Mesenchymal stem cell (in vitro differentiated cells and primary cell): ENCODE measurements at regions not wholly inside any gene's neighbourhood (a gene's known extent, or its start where the extent isn't known, plus 50 kb on each side); places are given as distances from the start of the nearest gene placed in this dataset.

Experiments used
- DNase-seq: peaks from one replicate; pipeline ENCODE4 v3.0.0-alpha.2; 2013
- H2AFZ ChIP-seq: one replicate; pipeline ENCODE4 v1.6.1; 2013; ENCODE audit warnings: low read depth, mild to moderate bottlenecking, control low read depth, inconsistent platforms, low read length, moderate library complexity
- H2AK5ac ChIP-seq: 2 replicates; pipeline ENCODE4 v1.6.1; 2013; ENCODE audit warnings: low read length, moderate library complexity, mild to moderate bottlenecking, inconsistent platforms; ENCODE audit not compliant: severe bottlenecking
- H2BK120ac ChIP-seq: one replicate; pipeline ENCODE4 v1.6.1; 2013; ENCODE audit warnings: low read depth, mild to moderate bottlenecking, inconsistent platforms, low read length, moderate library complexity
- H2BK12ac ChIP-seq, 2 experiments: one replicate each; pipeline ENCODE4 v1.6.1; 2013; ENCODE audit warnings: inconsistent platforms in 2 of 2, low read length in 2 of 2, mild to moderate bottlenecking in 2 of 2, moderate library complexity in 2 of 2, control low read depth in 1 of 2
- H2BK15ac ChIP-seq: one replicate; pipeline ENCODE4 v1.6.1; 2013; ENCODE audit warnings: mild to moderate bottlenecking, low read depth, inconsistent platforms; ENCODE audit not compliant: poor library complexity, severe bottlenecking
- H2BK5ac ChIP-seq: 2 replicates; pipeline ENCODE4 v1.6.1; 2013; ENCODE audit warnings: low read depth, mild to moderate bottlenecking, low read length, control low read depth, inconsistent platforms; ENCODE audit not compliant: poor library complexity, severe bottlenecking
- H3K14ac ChIP-seq, 2 experiments: one replicate each; pipeline ENCODE4 v1.6.1; 2013; ENCODE audit warnings: inconsistent platforms in 2 of 2, low read length in 2 of 2, control low read depth in 1 of 2, mild to moderate bottlenecking in 1 of 2, moderate library complexity in 1 of 2
- H3K18ac ChIP-seq, 2 experiments: one replicate each; pipeline ENCODE4 v1.6.1; 2013; ENCODE audit warnings: inconsistent platforms in 2 of 2, low read length in 2 of 2, control low read depth in 1 of 2, low read depth in 1 of 2, mild to moderate bottlenecking in 1 of 2
- H3K23ac ChIP-seq, 2 experiments: one replicate each; pipeline ENCODE4 v1.6.1; 2013; ENCODE audit warnings: inconsistent platforms in 2 of 2, low read length in 2 of 2, mild to moderate bottlenecking in 2 of 2, moderate library complexity in 2 of 2, control low read depth in 1 of 2
- H3K27ac ChIP-seq: 2 replicates; pipeline ENCODE4 v1.5.1; 2013; ENCODE audit warnings: mild to moderate bottlenecking, moderate library complexity, low read length, control low read depth, inconsistent platforms; ENCODE audit not compliant: poor library complexity, severe bottlenecking
- H3K27me3 ChIP-seq, 2 experiments: 2 replicates each; pipeline versions ENCODE4 v1.6.1 to v1.7.0; 2013; ENCODE audit warnings: low read length in 2 of 2, mild to moderate bottlenecking in 2 of 2, moderate library complexity in 2 of 2, control low read depth in 1 of 2, inconsistent platforms in 1 of 2; ENCODE audit not compliant: control insufficient read depth in 1 of 2, insufficient read depth in 1 of 2
- H3K36me3 ChIP-seq, 2 experiments: 2 replicates each; pipeline versions ENCODE4 v1.6.1 to v1.7.0; 2013; ENCODE audit warnings: low read length in 2 of 2, control low read depth in 1 of 2, inconsistent platforms in 1 of 2, low read depth in 1 of 2, mild to moderate bottlenecking in 1 of 2; ENCODE audit not compliant: insufficient read depth in 2 of 2, control insufficient read depth in 1 of 2
- H3K4ac ChIP-seq, 2 experiments: one replicate each; pipeline ENCODE4 v1.6.1; 2013; ENCODE audit warnings: inconsistent platforms in 2 of 2, low read length in 2 of 2, mild to moderate bottlenecking in 2 of 2, moderate library complexity in 2 of 2, control low read depth in 1 of 2, low read depth in 1 of 2
- H3K4me1 ChIP-seq: 2 replicates; pipeline ENCODE4 v1.6.1; 2013; ENCODE audit warnings: low read depth, low read length, control low read depth; ENCODE audit not compliant: control insufficient read depth, insufficient read depth
- H3K4me2 ChIP-seq: 2 replicates; pipeline ENCODE4 v1.6.1; 2013; ENCODE audit warnings: low read length, mild to moderate bottlenecking, inconsistent platforms; ENCODE audit not compliant: poor library complexity, severe bottlenecking
- H3K4me3 ChIP-seq, 2 experiments: 2 replicates each; pipeline versions ENCODE4 v1.5.1 to v1.7.0; 2013; ENCODE audit warnings: low read length in 2 of 2, mild to moderate bottlenecking in 2 of 2, control low read depth in 1 of 2, low read depth in 1 of 2; ENCODE audit not compliant: insufficient read depth in 1 of 2
- H3K79me1 ChIP-seq: replicated peaks from 2 replicates; pipeline ENCODE4 v1.6.1; 2013; ENCODE audit warnings: mild to moderate bottlenecking, control low read depth, low read length, inconsistent platforms; ENCODE audit not compliant: poor library complexity, severe bottlenecking
- H3K9ac ChIP-seq: 2 replicates; pipeline ENCODE4 v1.7.0; 2013; ENCODE audit warnings: mild to moderate bottlenecking, low read length, moderate library complexity
- H3K9me3 ChIP-seq: 2 replicates; pipeline ENCODE4 v1.7.0; 2013; ENCODE audit warnings: mild to moderate bottlenecking, low read length; ENCODE audit not compliant: control insufficient read depth
- H4K8ac ChIP-seq: one replicate; pipeline ENCODE4 v1.6.1; 2013; ENCODE audit warnings: inconsistent platforms, mild to moderate bottlenecking, low read length, moderate library complexity
- H4K91ac ChIP-seq: one replicate; pipeline ENCODE4 v1.6.1; 2013; ENCODE audit warnings: mild to moderate bottlenecking, low read length, inconsistent platforms
- WGBS: methylation state at CpG from one replicate; pipeline ENCODE4 v1.1.7; 2013; ENCODE audit warnings: mixed read lengths; 5-methylcytosine and 5-hydroxymethylcytosine counted together

- Histone ChIP-seq H3K36me3 (no peaks in the 10 kb centered on the region), H3K9ac (no peak overlapping the region), H2BK5ac (no peak overlapping the region), H3K14ac (no peak overlapping the region), H4K91ac (no peak overlapping the region), H2AFZ (no peak overlapping the region), H4K8ac (no peak overlapping the region), H3K23ac (no peak overlapping the region), H3K4me3 (no peak overlapping the region), H3K9me3 (peaks cover 14% of the 10 kb centered on the region), H3K18ac (no peak overlapping the region), H3K4ac (no peak overlapping the region), H2BK15ac (no peak overlapping the region), H3K4me2 (no peak overlapping the region), H2BK12ac (no peak overlapping the region), H3K4me1 (no peaks in the 10 kb centered on the region), H3K79me1 (no peaks in the 10 kb centered on the region), H2BK120ac (no peak overlapping the region), H3K27me3 (no peaks in the 10 kb centered on the region), H2AK5ac (no peak overlapping the region), H3K27ac (no peak overlapping the region)
- no peak for DNase-seq
- WGBS: 97% methylated on average over 5 of the region's 5 CpGs
Measured at GRCh38 chr10:105370692-105371091, 729.6 kb downstream of the SORCS3 start.

GRCh38 chr10:105359708-105360107 is 718.6 kb downstream of the SORCS3 start:
- no peak overlapping the region for H3K14ac ChIP-seq
- H3K27ac ChIP-seq: no peak overlapping the region
- H3K23ac ChIP-seq: no peak overlapping the region
- H2BK15ac ChIP-seq: no peak overlapping the region
- H3K4me1 ChIP-seq: no peaks in the 10 kb centered on the region
- no peaks in the 10 kb centered on the region for H3K27me3 ChIP-seq
- no peak overlapping the region for H4K91ac ChIP-seq
- no peak overlapping the region for H3K4me2 ChIP-seq
- H4K8ac ChIP-seq: no peak overlapping the region
- H2AK5ac ChIP-seq: no peak overlapping the region
- peaks cover 9% of the 10 kb centered on the region for H3K9me3 ChIP-seq
- H3K36me3 ChIP-seq: no peaks in the 10 kb centered on the region
- H2BK120ac ChIP-seq: no peak overlapping the region
- no peak overlapping the region for H3K18ac ChIP-seq
- H3K4ac ChIP-seq: no peak overlapping the region
- 72% methylated on average over 2 of the region's 3 CpGs for WGBS
- no peak for DNase-seq
- no peak overlapping the region for H2BK5ac ChIP-seq
- no peaks in the 10 kb centered on the region for H3K79me1 ChIP-seq
- H2AFZ ChIP-seq: no peak overlapping the region
- no peak overlapping the region for H2BK12ac ChIP-seq
- no peak overlapping the region for H3K9ac ChIP-seq
- H3K4me3 ChIP-seq: no peak overlapping the region

- 70% methylated on average over 2 of the region's 2 CpGs for WGBS
- Histone ChIP-seq H4K8ac (no peak overlapping the region), H3K23ac (no peak overlapping the region), H3K4me1 (no peaks in the 10 kb centered on the region), H2BK120ac (no peak overlapping the region), H2BK15ac (no peak overlapping the region), H2BK12ac (no peak overlapping the region), H3K36me3 (no peaks in the 10 kb centered on the region), H3K9ac (no peak overlapping the region), H2BK5ac (no peak overlapping the region), H3K9me3 (peaks cover 9% of the 10 kb centered on the region), H3K18ac (no peak overlapping the region), H2AFZ (no peak overlapping the region), H3K79me1 (no peaks in the 10 kb centered on the region), H3K14ac (no peak overlapping the region), H3K27me3 (no peaks in the 10 kb centered on the region), H2AK5ac (no peak overlapping the region), H4K91ac (no peak overlapping the region), H3K4me3 (no peak overlapping the region), H3K27ac (no peak overlapping the region), H3K4me2 (no peak overlapping the region), H3K4ac (no peak overlapping the region)
- DNase-seq: no peak
Measured at GRCh38 chr10:105358911-105359310, 717.8 kb downstream of the SORCS3 start.

GRCh38 chr10:105356626-105357025 is 715.5 kb downstream of the SORCS3 start:
- H3K9ac ChIP-seq: no peak overlapping the region
- peaks cover 9% of the 10 kb centered on the region for H3K9me3 ChIP-seq
- 58% methylated on average over 2 of the region's 2 CpGs for WGBS
- H2AK5ac ChIP-seq: no peak overlapping the region
- no peak overlapping the region for H3K14ac ChIP-seq
- no peak overlapping the region for H2BK15ac ChIP-seq
- no peak overlapping the region for H2BK5ac ChIP-seq
- H4K91ac ChIP-seq: no peak overlapping the region
- no peak overlapping the region for H4K8ac ChIP-seq
- H3K18ac ChIP-seq: no peak overlapping the region
- DNase-seq: no peak
- H3K27ac ChIP-seq: no peak overlapping the region
- H2BK120ac ChIP-seq: no peak overlapping the region
- H2AFZ ChIP-seq: no peak overlapping the region
- H3K4me1 ChIP-seq: no peaks in the 10 kb centered on the region
- H3K23ac ChIP-seq: no peak overlapping the region
- no peak overlapping the region for H3K4me2 ChIP-seq
- H3K4me3 ChIP-seq: no peak overlapping the region
- H3K4ac ChIP-seq: no peak overlapping the region
- no peak overlapping the region for H2BK12ac ChIP-seq
- H3K36me3 ChIP-seq: no peaks in the 10 kb centered on the region
- no peaks in the 10 kb centered on the region for H3K27me3 ChIP-seq
- no peaks in the 10 kb centered on the region for H3K79me1 ChIP-seq
